ENCODE measurements at regions not wholly inside any gene's neighbourhood (a gene's known extent, or its start where the extent isn't known, plus 50 kb on each side); places are given as distances from the start of the nearest gene placed in this dataset.

- H3K9me3 ChIP-seq (replicated peaks; ENCODE audit: control insufficient read depth, low read depth, low read length), result no peaks in the 10 kb centered on the region
- H3K27ac ChIP-seq (ENCODE audit: low read length), result no peak overlapping the region
- no peak for DNase-seq
- WGBS (ENCODE audit: insufficient coverage), result no CpG with 5 or more reads among the region's 3 CpGs
- no peaks in the 10 kb centered on the region for H3K27me3 ChIP-seq (ENCODE audit: control insufficient read depth, insufficient read depth, low read length)
- no peaks in the 10 kb centered on the region for H3K36me3 ChIP-seq (ENCODE audit: control insufficient read depth, insufficient read depth, low read length)
- no peak overlapping the region for H3K4me3 ChIP-seq (ENCODE audit: low read length)
- no peaks in the 10 kb centered on the region for H3K4me1 ChIP-seq (ENCODE audit: control insufficient read depth, insufficient read depth, low read length)
Measured at GRCh38 chr11:100576718-100577021, 110.4 kb upstream of the ARHGAP42 start.

GRCh38 chr11:100578831-100579311 is 108.2 kb upstream of the ARHGAP42 start:
- DNase-seq, result peak; percentile 69
- Histone ChIP-seq H3K4me1 (ENCODE audit: control insufficient read depth, insufficient read depth, low read length) (no peaks in the 10 kb centered on the region), H3K9me3 (replicated peaks; ENCODE audit: control insufficient read depth, low read depth, low read length) (no peaks in the 10 kb centered on the region), H3K4me3 (ENCODE audit: low read length) (no peak overlapping the region), H3K27me3 (ENCODE audit: control insufficient read depth, insufficient read depth, low read length) (no peaks in the 10 kb centered on the region), H3K27ac (ENCODE audit: low read length) (no peak overlapping the region), H3K36me3 (ENCODE audit: control insufficient read depth, insufficient read depth, low read length) (no peaks in the 10 kb centered on the region)
- 69% methylated on average over 4 of the region's 5 CpGs for WGBS (ENCODE audit: insufficient coverage)

- DNase-seq, result peak; percentile 32
- H3K9me3 ChIP-seq (replicated peaks; ENCODE audit: control insufficient read depth, low read depth, low read length), result no peaks in the 10 kb centered on the region
- H3K4me3 ChIP-seq (ENCODE audit: low read length), result no peak overlapping the region
- WGBS (ENCODE audit: insufficient coverage), result 78% methylated on average over 3 of the region's 4 CpGs
- no peaks in the 10 kb centered on the region for H3K36me3 ChIP-seq (ENCODE audit: control insufficient read depth, insufficient read depth, low read length)
- H3K27me3 ChIP-seq (ENCODE audit: control insufficient read depth, insufficient read depth, low read length), result no peaks in the 10 kb centered on the region
- no peaks in the 10 kb centered on the region for H3K4me1 ChIP-seq (ENCODE audit: control insufficient read depth, insufficient read depth, low read length)
- no peak overlapping the region for H3K27ac ChIP-seq (ENCODE audit: low read length)
Measured at GRCh38 chr11:100581318-100581717, 105.8 kb upstream of the ARHGAP42 start.

GRCh38 chr11:100584201-100584985 is 102.7 kb upstream of the ARHGAP42 start:
- Histone ChIP-seq H3K27me3 (ENCODE audit: control insufficient read depth, insufficient read depth, low read length) (no peaks in the 10 kb centered on the region), H3K36me3 (ENCODE audit: control insufficient read depth, insufficient read depth, low read length) (no peaks in the 10 kb centered on the region), H3K9me3 (replicated peaks; ENCODE audit: control insufficient read depth, low read depth, low read length) (peaks cover 2% of the 10 kb centered on the region), H3K4me1 (ENCODE audit: control insufficient read depth, insufficient read depth, low read length) (no peaks in the 10 kb centered on the region), H3K4me3 (ENCODE audit: low read length) (no peak overlapping the region), H3K27ac (ENCODE audit: low read length) (no peak overlapping the region)
- 86% methylated on average over 3 of the region's 3 CpGs for WGBS (ENCODE audit: insufficient coverage)
- DNase-seq, result no peak

GRCh38 chr11:100585728-100586127 is 101.4 kb upstream of the ARHGAP42 start:
- Histone ChIP-seq H3K27me3 (ENCODE audit: control insufficient read depth, insufficient read depth, low read length) (no peaks in the 10 kb centered on the region), H3K9me3 (replicated peaks; ENCODE audit: control insufficient read depth, low read depth, low read length) (peaks cover 2% of the 10 kb centered on the region), H3K4me1 (ENCODE audit: control insufficient read depth, insufficient read depth, low read length) (no peaks in the 10 kb centered on the region), H3K27ac (ENCODE audit: low read length) (no peak overlapping the region), H3K4me3 (ENCODE audit: low read length) (no peak overlapping the region), H3K36me3 (ENCODE audit: control insufficient read depth, insufficient read depth, low read length) (no peaks in the 10 kb centered on the region)
- no peak for DNase-seq
- 86% methylated on average over 1 of the region's 2 CpGs for WGBS (ENCODE audit: insufficient coverage)

- Histone ChIP-seq H3K27ac (ENCODE audit: low read length) (no peak overlapping the region), H3K9me3 (replicated peaks; ENCODE audit: control insufficient read depth, low read depth, low read length) (peaks cover 2% of the 10 kb centered on the region), H3K36me3 (ENCODE audit: control insufficient read depth, insufficient read depth, low read length) (no peaks in the 10 kb centered on the region), H3K4me1 (ENCODE audit: control insufficient read depth, insufficient read depth, low read length) (no peaks in the 10 kb centered on the region), H3K4me3 (ENCODE audit: low read length) (no peak overlapping the region), H3K27me3 (ENCODE audit: control insufficient read depth, insufficient read depth, low read length) (no peaks in the 10 kb centered on the region)
- DNase-seq, result no peak
- WGBS (ENCODE audit: insufficient coverage), result no CpG with 5 or more reads among the region's 2 CpGs
Measured at GRCh38 chr11:100586361-100587101, 100.6 kb upstream of the ARHGAP42 start.

GRCh38 chr11:100592619-100593260 is 94.3 kb upstream of the ARHGAP42 start:
- Histone ChIP-seq H3K4me3 (ENCODE audit: low read length) (no peak overlapping the region), H3K27me3 (ENCODE audit: control insufficient read depth, insufficient read depth, low read length) (no peaks in the 10 kb centered on the region), H3K4me1 (ENCODE audit: control insufficient read depth, insufficient read depth, low read length) (no peaks in the 10 kb centered on the region), H3K9me3 (replicated peaks; ENCODE audit: control insufficient read depth, low read depth, low read length) (peaks cover 2% of the 10 kb centered on the region), H3K27ac (ENCODE audit: low read length) (no peak overlapping the region), H3K36me3 (ENCODE audit: control insufficient read depth, insufficient read depth, low read length) (no peaks in the 10 kb centered on the region)
- peak; percentile 45 for DNase-seq
- 50% methylated on average over 2 of the region's 6 CpGs for WGBS (ENCODE audit: insufficient coverage)

- WGBS (ENCODE audit: insufficient coverage), result 60% methylated on average over 1 of the region's 2 CpGs
- no peak overlapping the region for H3K4me3 ChIP-seq (ENCODE audit: low read length)
- no peak overlapping the region for H3K27ac ChIP-seq (ENCODE audit: low read length)
- no peaks in the 10 kb centered on the region for H3K36me3 ChIP-seq (ENCODE audit: control insufficient read depth, insufficient read depth, low read length)
- DNase-seq, result no peak
- H3K9me3 ChIP-seq (replicated peaks; ENCODE audit: control insufficient read depth, low read depth, low read length), result peaks cover 2% of the 10 kb centered on the region
- no peaks in the 10 kb centered on the region for H3K27me3 ChIP-seq (ENCODE audit: control insufficient read depth, insufficient read depth, low read length)
- no peaks in the 10 kb centered on the region for H3K4me1 ChIP-seq (ENCODE audit: control insufficient read depth, insufficient read depth, low read length)
Measured at GRCh38 chr11:100593291-100593690, 93.8 kb upstream of the ARHGAP42 start.

GRCh38 chr11:100594320-100594719 is 92.8 kb upstream of the ARHGAP42 start:
- no CpG with 5 or more reads among the region's 3 CpGs for WGBS (ENCODE audit: insufficient coverage)
- H3K36me3 ChIP-seq (ENCODE audit: control insufficient read depth, insufficient read depth, low read length), result no peaks in the 10 kb centered on the region

GRCh38 chr11:100600941-100601340 is 86.1 kb upstream of the ARHGAP42 start:
- WGBS (ENCODE audit: insufficient coverage), result no CpG with 5 or more reads among the region's 1 CpG
- no peaks in the 10 kb centered on the region for H3K9me3 ChIP-seq (replicated peaks; ENCODE audit: control insufficient read depth, low read depth, low read length)
- H3K36me3 ChIP-seq (ENCODE audit: control insufficient read depth, insufficient read depth, low read length), result no peaks in the 10 kb centered on the region
- DNase-seq, result no peak
- H3K27me3 ChIP-seq (ENCODE audit: control insufficient read depth, insufficient read depth, low read length), result no peaks in the 10 kb centered on the region
- H3K4me3 ChIP-seq (ENCODE audit: low read length), result no peak overlapping the region
- peaks cover 8% of the 10 kb centered on the region for H3K4me1 ChIP-seq (ENCODE audit: control insufficient read depth, insufficient read depth, low read length)
- no peak overlapping the region for H3K27ac ChIP-seq (ENCODE audit: low read length)

More at GRCh38 chr11:100594320-100594719, 92.8 kb upstream of the ARHGAP42 start:
- no peak overlapping the region for H3K27ac ChIP-seq (ENCODE audit: low read length)
- H3K4me1 ChIP-seq (ENCODE audit: control insufficient read depth, insufficient read depth, low read length), result no peaks in the 10 kb centered on the region
- no peak for DNase-seq
- H3K9me3 ChIP-seq (replicated peaks; ENCODE audit: control insufficient read depth, low read depth, low read length), result no peaks in the 10 kb centered on the region
- no peaks in the 10 kb centered on the region for H3K27me3 ChIP-seq (ENCODE audit: control insufficient read depth, insufficient read depth, low read length)
- H3K4me3 ChIP-seq (ENCODE audit: low read length), result no peak overlapping the region
